ENCODE measurements at regions not wholly inside any gene's neighbourhood (a gene's known extent, or its start where the extent isn't known, plus 50 kb on each side); places are given as distances from the start of the nearest gene placed in this dataset.
"Not testable (repeated sequence)": the region's sequence is repeated elsewhere in the genome, so short reads cannot be mapped to it uniquely, and the experiment has no call there.

GRCh38 chrX:121877337-121877736 lies 829.9 kb downstream of the GLUD2 start:
- not testable (repeated sequence) for TF ChIP-seq CTCF, POLR2A (IDR thresholded peaks at IDR 0.05)
